ENCODE measurements at regions not wholly inside any gene's neighbourhood (a gene's known extent, or its start where the extent isn't known, plus 50 kb on each side); places are given as distances from the start of the nearest gene placed in this dataset.

DNA sequence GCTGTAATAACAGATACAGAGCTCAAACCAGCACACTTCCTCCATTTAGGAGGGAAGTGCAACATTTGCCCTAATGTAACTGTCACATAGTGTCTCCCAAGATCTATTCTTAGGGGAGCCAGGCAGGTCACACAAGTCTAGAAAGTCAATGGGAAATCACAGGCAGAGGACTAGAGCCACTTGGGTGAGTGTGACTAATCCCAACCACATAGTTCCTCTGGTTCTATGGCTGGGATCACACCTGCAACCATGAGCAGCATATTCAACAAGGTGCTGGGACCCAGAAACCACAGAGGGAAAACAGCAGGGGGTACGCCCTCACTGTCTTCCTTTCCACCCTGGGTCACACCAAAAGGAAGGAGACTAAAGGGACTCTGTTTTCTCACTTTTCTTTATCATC lies 66.8 kb upstream of the TACR3 start:
- TF ChIP-seq POLR2A (IDR thresholded peaks at IDR 0.05) (no peak), POLR2AphosphoS5 (IDR thresholded peaks at IDR 0.05) (no peak), EP300 (IDR thresholded peaks at IDR 0.05) (no peak)
- TF ChIP-seq, protein P1, sequence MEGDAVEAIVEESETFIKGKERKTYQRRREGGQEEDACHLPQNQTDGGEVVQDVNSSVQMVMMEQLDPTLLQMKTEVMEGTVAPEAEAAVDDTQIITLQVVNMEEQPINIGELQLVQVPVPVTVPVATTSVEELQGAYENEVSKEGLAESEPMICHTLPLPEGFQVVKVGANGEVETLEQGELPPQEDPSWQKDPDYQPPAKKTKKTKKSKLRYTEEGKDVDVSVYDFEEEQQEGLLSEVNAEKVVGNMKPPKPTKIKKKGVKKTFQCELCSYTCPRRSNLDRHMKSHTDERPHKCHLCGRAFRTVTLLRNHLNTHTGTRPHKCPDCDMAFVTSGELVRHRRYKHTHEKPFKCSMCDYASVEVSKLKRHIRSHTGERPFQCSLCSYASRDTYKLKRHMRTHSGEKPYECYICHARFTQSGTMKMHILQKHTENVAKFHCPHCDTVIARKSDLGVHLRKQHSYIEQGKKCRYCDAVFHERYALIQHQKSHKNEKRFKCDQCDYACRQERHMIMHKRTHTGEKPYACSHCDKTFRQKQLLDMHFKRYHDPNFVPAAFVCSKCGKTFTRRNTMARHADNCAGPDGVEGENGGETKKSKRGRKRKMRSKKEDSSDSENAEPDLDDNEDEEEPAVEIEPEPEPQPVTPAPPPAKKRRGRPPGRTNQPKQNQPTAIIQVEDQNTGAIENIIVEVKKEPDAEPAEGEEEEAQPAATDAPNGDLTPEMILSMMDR (IDR thresholded peaks at IDR 0.05) = no peak
